ENCODE measurements at regions not wholly inside any gene's neighbourhood (a gene's known extent, or its start where the extent isn't known, plus 50 kb on each side); places are given as distances from the start of the nearest gene placed in this dataset.

DNA sequence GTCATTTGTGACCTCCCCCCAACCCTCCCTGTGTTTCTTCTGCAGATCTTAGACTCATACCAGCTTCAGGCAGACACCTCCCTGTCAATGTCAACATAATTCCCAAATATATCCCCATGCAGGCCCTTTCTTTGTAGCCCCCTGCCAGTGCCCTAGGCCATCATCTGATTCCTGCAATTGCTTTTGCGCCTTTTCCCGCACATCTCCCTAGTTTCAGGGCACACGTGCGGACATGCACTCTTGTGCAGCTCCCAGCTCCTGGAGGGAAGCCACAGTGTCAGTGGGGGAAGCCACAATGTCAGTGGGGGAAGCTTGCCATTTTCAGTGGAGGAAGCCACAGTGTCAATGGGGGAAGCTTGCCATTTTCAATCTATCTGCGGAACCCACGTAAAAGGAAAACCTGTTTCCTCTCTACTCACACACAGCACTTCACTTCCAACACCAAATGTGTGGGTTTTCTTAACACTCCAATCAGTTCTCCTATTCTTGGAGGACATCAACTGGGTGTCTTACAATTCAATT, 256.4 kb downstream of the ACKR3 start:
- H3K27ac ChIP-seq: no peak overlapping the region
- no peak for TF ChIP-seq ZFX (IDR thresholded peaks at IDR 0.05; ENCODE audit: borderline replicate concordance)
- TF ChIP-seq, protein P1, sequence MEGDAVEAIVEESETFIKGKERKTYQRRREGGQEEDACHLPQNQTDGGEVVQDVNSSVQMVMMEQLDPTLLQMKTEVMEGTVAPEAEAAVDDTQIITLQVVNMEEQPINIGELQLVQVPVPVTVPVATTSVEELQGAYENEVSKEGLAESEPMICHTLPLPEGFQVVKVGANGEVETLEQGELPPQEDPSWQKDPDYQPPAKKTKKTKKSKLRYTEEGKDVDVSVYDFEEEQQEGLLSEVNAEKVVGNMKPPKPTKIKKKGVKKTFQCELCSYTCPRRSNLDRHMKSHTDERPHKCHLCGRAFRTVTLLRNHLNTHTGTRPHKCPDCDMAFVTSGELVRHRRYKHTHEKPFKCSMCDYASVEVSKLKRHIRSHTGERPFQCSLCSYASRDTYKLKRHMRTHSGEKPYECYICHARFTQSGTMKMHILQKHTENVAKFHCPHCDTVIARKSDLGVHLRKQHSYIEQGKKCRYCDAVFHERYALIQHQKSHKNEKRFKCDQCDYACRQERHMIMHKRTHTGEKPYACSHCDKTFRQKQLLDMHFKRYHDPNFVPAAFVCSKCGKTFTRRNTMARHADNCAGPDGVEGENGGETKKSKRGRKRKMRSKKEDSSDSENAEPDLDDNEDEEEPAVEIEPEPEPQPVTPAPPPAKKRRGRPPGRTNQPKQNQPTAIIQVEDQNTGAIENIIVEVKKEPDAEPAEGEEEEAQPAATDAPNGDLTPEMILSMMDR (IDR thresholded peaks at IDR 0.05): no peak

GRCh38 chr2:236826606-236827156, 257.1 kb downstream of the ACKR3 start:
- no peak overlapping the region for H3K27ac ChIP-seq
- TF ChIP-seq ZFX (IDR thresholded peaks at IDR 0.05; ENCODE audit: borderline replicate concordance): no peak
- TF ChIP-seq, protein P1 (IDR thresholded peaks at IDR 0.05): no peak

DNA sequence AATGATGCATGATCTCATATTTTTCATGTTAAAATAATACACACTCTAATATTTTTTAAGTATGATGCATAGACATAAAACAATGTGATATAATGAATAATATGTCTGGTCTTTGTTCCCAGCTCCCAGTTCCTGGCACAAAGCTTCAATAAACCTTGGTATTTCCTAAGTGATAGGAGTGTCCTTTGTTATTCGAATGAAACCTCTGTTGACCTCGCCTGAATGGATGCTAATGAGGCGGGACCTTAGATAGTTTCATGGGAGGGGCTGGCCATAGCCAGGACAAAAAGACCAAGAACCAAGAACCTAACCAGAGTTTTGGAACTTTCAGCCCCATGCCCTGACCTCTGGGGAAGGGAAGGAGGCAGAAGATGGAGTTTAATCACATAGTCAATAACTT, 257.7 kb upstream of the COPS8 start:
- no peak overlapping the region for H3K27ac ChIP-seq
- TF ChIP-seq ZFX (IDR thresholded peaks at IDR 0.05; ENCODE audit: borderline replicate concordance): no peak
- TF ChIP-seq, protein P1 (IDR thresholded peaks at IDR 0.05): no peak

GRCh38 chr2:236828820-236829219, 256.9 kb upstream of the COPS8 start:
- TF ChIP-seq ZFX (IDR thresholded peaks at IDR 0.05; ENCODE audit: borderline replicate concordance): no peak
- TF ChIP-seq, protein P1 (IDR thresholded peaks at IDR 0.05): no peak
- no peak overlapping the region for H3K27ac ChIP-seq

- no peak overlapping the region for H3K27ac ChIP-seq
- TF ChIP-seq ZFX (IDR thresholded peaks at IDR 0.05; ENCODE audit: borderline replicate concordance): no peak
- TF ChIP-seq, protein P1 (IDR thresholded peaks at IDR 0.05): no peak
These were observed 254.8 kb upstream of the COPS8 start for GRCh38 chr2:236830926-236831325.

GRCh38 chr2:236831698-236832097, 254.0 kb upstream of the COPS8 start:
- no peak overlapping the region for H3K27ac ChIP-seq
- TF ChIP-seq, protein P1 (IDR thresholded peaks at IDR 0.05): no peak
- no peak for TF ChIP-seq ZFX (IDR thresholded peaks at IDR 0.05; ENCODE audit: borderline replicate concordance)

- H3K27ac ChIP-seq: no peak overlapping the region
- TF ChIP-seq, protein P1 (IDR thresholded peaks at IDR 0.05): no peak
- no peak for TF ChIP-seq ZFX (IDR thresholded peaks at IDR 0.05; ENCODE audit: borderline replicate concordance)
These were observed 252.1 kb upstream of the COPS8 start for GRCh38 chr2:236833501-236834073.

All from 22Rv1 (cell line).